ENCODE measurements at regions not wholly inside any gene's neighbourhood (a gene's known extent, or its start where the extent isn't known, plus 50 kb on each side); places are given as distances from the start of the nearest gene placed in this dataset.

DNA sequence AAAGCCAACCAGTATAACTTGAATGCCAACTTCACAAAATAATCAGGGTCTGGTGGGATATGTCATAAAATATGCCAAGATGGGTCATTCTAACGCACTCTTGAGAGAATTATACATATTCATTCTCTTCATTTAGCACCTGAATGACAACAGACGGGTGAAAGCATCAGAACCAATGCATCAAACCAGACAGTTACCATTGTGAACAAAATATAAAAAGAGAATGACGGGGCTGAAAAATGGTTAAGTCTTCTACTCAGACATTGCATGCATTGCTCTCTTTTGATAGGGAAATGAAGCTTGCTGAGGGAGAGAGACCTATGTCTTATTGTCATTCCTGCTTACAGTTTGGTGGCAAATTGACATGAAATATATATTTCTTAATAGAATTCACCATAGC lies 702.1 kb downstream of the NOVA1 start:
- no peaks in the 10 kb centered on the region for H3K9me3 ChIP-seq (ENCODE audit: low read depth)

DNA sequence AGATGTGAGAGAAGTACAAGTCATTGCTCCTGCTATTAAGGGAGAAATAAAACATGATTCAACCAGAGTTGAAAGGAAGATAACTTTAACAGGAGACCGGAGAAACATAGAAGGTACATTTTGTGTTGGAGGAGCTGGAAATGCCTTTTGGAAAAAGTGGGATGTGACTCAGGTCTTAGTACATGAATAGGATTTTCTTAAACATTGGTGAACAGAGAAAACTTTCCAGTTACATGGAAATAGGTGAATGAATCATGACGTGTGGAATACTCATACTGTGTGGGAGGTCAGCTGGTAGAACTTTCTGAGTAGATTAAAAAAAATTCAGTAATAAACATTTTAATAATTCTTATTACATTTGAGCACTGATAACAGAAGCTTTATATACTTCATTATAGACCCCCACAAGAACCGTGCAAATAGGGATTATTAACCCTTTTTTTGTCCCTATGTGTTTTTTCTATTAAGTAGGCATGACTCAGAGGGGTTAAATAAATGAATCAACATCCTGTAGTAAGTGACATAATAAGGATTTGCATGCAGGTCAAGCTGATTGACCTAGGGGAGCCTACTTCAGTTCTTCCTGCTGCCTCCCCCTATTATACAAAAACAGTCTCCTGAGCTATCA lies 710.5 kb downstream of the NOVA1 start:
- no peak for DNase-seq (ENCODE audit: low read depth in 1 of 2, low spot score in 1 of 2)
- Histone ChIP-seq H3K4me3 (no peak overlapping the region), H3K9me3 (ENCODE audit: low read depth) (no peaks in the 10 kb centered on the region), H3K27ac (no peak overlapping the region), H3K4me1 (ENCODE audit: low read depth) (no peaks in the 10 kb centered on the region), H3K36me3 (no peaks in the 10 kb centered on the region), H3K27me3 (no peaks in the 10 kb centered on the region)
- TF ChIP-seq, protein P1, sequence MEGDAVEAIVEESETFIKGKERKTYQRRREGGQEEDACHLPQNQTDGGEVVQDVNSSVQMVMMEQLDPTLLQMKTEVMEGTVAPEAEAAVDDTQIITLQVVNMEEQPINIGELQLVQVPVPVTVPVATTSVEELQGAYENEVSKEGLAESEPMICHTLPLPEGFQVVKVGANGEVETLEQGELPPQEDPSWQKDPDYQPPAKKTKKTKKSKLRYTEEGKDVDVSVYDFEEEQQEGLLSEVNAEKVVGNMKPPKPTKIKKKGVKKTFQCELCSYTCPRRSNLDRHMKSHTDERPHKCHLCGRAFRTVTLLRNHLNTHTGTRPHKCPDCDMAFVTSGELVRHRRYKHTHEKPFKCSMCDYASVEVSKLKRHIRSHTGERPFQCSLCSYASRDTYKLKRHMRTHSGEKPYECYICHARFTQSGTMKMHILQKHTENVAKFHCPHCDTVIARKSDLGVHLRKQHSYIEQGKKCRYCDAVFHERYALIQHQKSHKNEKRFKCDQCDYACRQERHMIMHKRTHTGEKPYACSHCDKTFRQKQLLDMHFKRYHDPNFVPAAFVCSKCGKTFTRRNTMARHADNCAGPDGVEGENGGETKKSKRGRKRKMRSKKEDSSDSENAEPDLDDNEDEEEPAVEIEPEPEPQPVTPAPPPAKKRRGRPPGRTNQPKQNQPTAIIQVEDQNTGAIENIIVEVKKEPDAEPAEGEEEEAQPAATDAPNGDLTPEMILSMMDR (IDR thresholded peaks at IDR 0.05; ENCODE audit: low read depth, low read length), result no peak

More for the DNA sequence above, 702.1 kb downstream of the NOVA1 start:
- Histone ChIP-seq H3K4me3 (no peak overlapping the region), H3K36me3 (no peaks in the 10 kb centered on the region), H3K27me3 (no peaks in the 10 kb centered on the region), H3K27ac (no peak overlapping the region), H3K4me1 (ENCODE audit: low read depth) (no peaks in the 10 kb centered on the region)
- TF ChIP-seq, protein P1 (IDR thresholded peaks at IDR 0.05; ENCODE audit: low read depth, low read length), result no peak
- DNase-seq (ENCODE audit: low read depth in 1 of 2, low spot score in 1 of 2), result no peak

DNA sequence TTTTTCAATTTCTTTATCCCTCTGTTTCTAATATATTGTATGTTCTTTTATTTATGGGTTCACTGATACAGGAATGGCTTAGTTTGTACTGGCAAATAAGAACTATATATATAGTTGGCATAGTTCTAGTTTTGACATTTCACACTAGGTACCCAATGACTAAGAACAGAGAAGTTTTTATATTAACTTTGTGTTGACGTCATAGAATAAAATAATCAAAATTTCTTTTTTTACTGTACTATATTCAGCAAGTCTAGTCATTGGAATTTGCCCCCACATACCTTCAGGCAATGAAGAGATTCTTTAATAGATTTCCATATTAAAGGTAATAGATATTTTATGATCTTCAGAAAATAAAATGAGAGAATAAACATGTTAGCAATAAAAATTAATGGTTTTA lies 713.2 kb downstream of the NOVA1 start:
- H3K4me1 ChIP-seq (ENCODE audit: low read depth), result no peaks in the 10 kb centered on the region
- H3K27me3 ChIP-seq, result no peaks in the 10 kb centered on the region
- no peaks in the 10 kb centered on the region for H3K36me3 ChIP-seq
- no peak for DNase-seq (ENCODE audit: low read depth in 1 of 2, low spot score in 1 of 2)
- TF ChIP-seq, protein P1 (IDR thresholded peaks at IDR 0.05; ENCODE audit: low read depth, low read length), result no peak
- no peaks in the 10 kb centered on the region for H3K9me3 ChIP-seq (ENCODE audit: low read depth)
- no peak overlapping the region for H3K4me3 ChIP-seq
- H3K27ac ChIP-seq, result no peak overlapping the region

DNA sequence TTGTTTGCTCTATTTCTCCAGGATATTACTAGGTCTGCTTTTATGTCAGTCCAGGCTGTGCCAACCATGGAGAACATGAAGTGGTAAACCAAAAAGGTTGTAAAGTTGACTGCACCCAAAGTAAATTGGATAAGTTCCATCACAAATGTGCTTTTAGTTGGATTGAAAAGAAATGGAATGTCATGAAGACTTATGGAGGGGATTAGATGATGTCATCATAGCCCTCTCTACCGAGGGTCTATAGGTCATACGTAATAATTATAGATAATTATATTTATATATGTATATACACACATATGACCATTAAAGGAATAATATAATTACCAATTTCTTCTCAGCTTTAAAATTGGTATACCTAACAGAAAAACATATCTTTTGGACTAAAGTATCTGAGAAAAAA lies 714.9 kb downstream of the NOVA1 start:
- Histone ChIP-seq H3K4me1 (ENCODE audit: low read depth) (no peaks in the 10 kb centered on the region), H3K27me3 (no peaks in the 10 kb centered on the region), H3K4me3 (no peak overlapping the region), H3K36me3 (no peaks in the 10 kb centered on the region), H3K27ac (no peak overlapping the region), H3K9me3 (ENCODE audit: low read depth) (no peaks in the 10 kb centered on the region)
- DNase-seq (ENCODE audit: low read depth in 1 of 2, low spot score in 1 of 2), result no peak
- TF ChIP-seq, protein P1 (IDR thresholded peaks at IDR 0.05; ENCODE audit: low read depth, low read length), result no peak

DNA sequence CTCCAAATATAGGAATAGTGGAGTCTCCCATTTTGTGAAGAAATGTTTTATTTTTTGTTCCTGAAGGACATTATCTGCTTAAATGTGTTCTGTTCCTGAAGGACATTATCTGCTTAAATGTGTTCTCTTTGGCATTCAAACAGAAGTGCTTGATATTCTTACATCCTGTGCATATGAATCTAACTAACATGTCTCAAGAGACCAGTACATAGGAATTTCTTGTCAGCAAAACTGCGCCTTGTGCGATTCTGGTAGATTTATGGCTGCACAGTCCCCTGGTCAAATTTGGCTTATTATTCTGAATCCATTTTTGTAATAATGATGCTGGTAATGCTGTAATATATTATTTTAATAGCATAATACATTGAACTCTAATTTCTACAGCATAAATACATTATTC lies 722.4 kb downstream of the NOVA1 start:
- no peaks in the 10 kb centered on the region for H3K36me3 ChIP-seq
- no peak overlapping the region for H3K27ac ChIP-seq
- no peak overlapping the region for H3K4me3 ChIP-seq
- no peaks in the 10 kb centered on the region for H3K4me1 ChIP-seq (ENCODE audit: low read depth)
- TF ChIP-seq, protein P1 (IDR thresholded peaks at IDR 0.05; ENCODE audit: low read depth, low read length), result no peak
- DNase-seq (ENCODE audit: low read depth in 1 of 2, low spot score in 1 of 2), result no peak
- no peaks in the 10 kb centered on the region for H3K27me3 ChIP-seq
- H3K9me3 ChIP-seq (ENCODE audit: low read depth), result no peaks in the 10 kb centered on the region
